Nephron (organoid): ENCODE measurements at regions not wholly inside any gene's neighbourhood (a gene's known extent, or its start where the extent isn't known, plus 50 kb on each side); places are given as distances from the start of the nearest gene placed in this dataset.
"Not testable (repeated sequence)": the region's sequence is repeated elsewhere in the genome, so short reads cannot be mapped to it uniquely, and the experiment has no call there.

ENCODE experiments used
- H3K27ac Mint-ChIP-seq, 3 experiments: 2 replicates each; pipeline ENCODE4 v1.8.0; 2020; ENCODE audit warnings: mixed read lengths in 3 of 3, mild to moderate bottlenecking in 2 of 3, moderate library complexity in 1 of 3
- H3K27me3 Mint-ChIP-seq: 2 replicates; pipeline ENCODE4 v1.8.0; 2021; ENCODE audit warnings: low read depth, mild to moderate bottlenecking, moderate library complexity, mixed read lengths
- H3K36me3 Mint-ChIP-seq: 2 replicates; pipeline ENCODE4 v1.8.0; 2020; ENCODE audit warnings: low read depth, mixed read lengths
- H3K4me1 Mint-ChIP-seq: 2 replicates; pipeline ENCODE4 v1.8.0; 2020; ENCODE audit warnings: mixed read lengths
- H3K4me3 Mint-ChIP-seq, 3 experiments: 2 replicates each; pipeline ENCODE4 v1.8.0; 2020; ENCODE audit warnings: mild to moderate bottlenecking in 3 of 3, mixed read lengths in 3 of 3, moderate library complexity in 2 of 3
- H3K9me3 Mint-ChIP-seq: 2 replicates; pipeline ENCODE4 v1.8.0; 2020; ENCODE audit warnings: mixed read lengths

- not testable (repeated sequence) for H3K4me3 Mint-ChIP-seq, H3K27ac Mint-ChIP-seq
Measured at GRCh38 chr2:110320834-110321563, 108.7 kb upstream of the MTLN start.

GRCh38 chr2:110318898-110319297, 106.6 kb upstream of the MTLN start:
- not testable (repeated sequence) for H3K27me3 Mint-ChIP-seq, H3K36me3 Mint-ChIP-seq, H3K4me1 Mint-ChIP-seq, H3K27ac Mint-ChIP-seq, H3K4me3 Mint-ChIP-seq, H3K9me3 Mint-ChIP-seq

More at GRCh38 chr2:110320834-110321563, 108.7 kb upstream of the MTLN start:
- not testable (repeated sequence) for H3K4me1 Mint-ChIP-seq, H3K9me3 Mint-ChIP-seq, H3K27me3 Mint-ChIP-seq, H3K36me3 Mint-ChIP-seq

- H3K27me3 Mint-ChIP-seq, H3K4me3 Mint-ChIP-seq, H3K9me3 Mint-ChIP-seq, H3K27ac Mint-ChIP-seq, H3K36me3 Mint-ChIP-seq, H3K4me1 Mint-ChIP-seq: not testable (repeated sequence)
Measured at GRCh38 chr2:110317377-110317776, 105.0 kb upstream of the MTLN start.

GRCh38 chr2:110316051-110316865, 103.9 kb upstream of the MTLN start:
- H3K27me3 Mint-ChIP-seq, H3K4me1 Mint-ChIP-seq, H3K36me3 Mint-ChIP-seq, H3K9me3 Mint-ChIP-seq, H3K27ac Mint-ChIP-seq, H3K4me3 Mint-ChIP-seq: not testable (repeated sequence)

- not testable (repeated sequence) for H3K4me3 Mint-ChIP-seq, H3K9me3 Mint-ChIP-seq, H3K4me1 Mint-ChIP-seq, H3K36me3 Mint-ChIP-seq, H3K27me3 Mint-ChIP-seq, H3K27ac Mint-ChIP-seq
Measured at GRCh38 chr2:110315054-110315820, 102.9 kb upstream of the MTLN start.

- not testable (repeated sequence) for H3K36me3 Mint-ChIP-seq, H3K4me3 Mint-ChIP-seq, H3K27ac Mint-ChIP-seq, H3K27me3 Mint-ChIP-seq, H3K4me1 Mint-ChIP-seq, H3K9me3 Mint-ChIP-seq
Measured at GRCh38 chr2:110314472-110314871, 102.1 kb upstream of the MTLN start.

- not testable (repeated sequence) for H3K27ac Mint-ChIP-seq, H3K9me3 Mint-ChIP-seq, H3K27me3 Mint-ChIP-seq, H3K4me1 Mint-ChIP-seq, H3K36me3 Mint-ChIP-seq, H3K4me3 Mint-ChIP-seq
Measured at GRCh38 chr2:110313032-110313431, 100.7 kb upstream of the MTLN start.

- not testable (repeated sequence) for H3K27me3 Mint-ChIP-seq, H3K36me3 Mint-ChIP-seq, H3K9me3 Mint-ChIP-seq, H3K4me1 Mint-ChIP-seq, H3K27ac Mint-ChIP-seq, H3K4me3 Mint-ChIP-seq
Measured at GRCh38 chr2:110311713-110312444, 99.5 kb upstream of the MTLN start.

- H3K27me3 Mint-ChIP-seq, H3K27ac Mint-ChIP-seq, H3K36me3 Mint-ChIP-seq, H3K9me3 Mint-ChIP-seq, H3K4me3 Mint-ChIP-seq, H3K4me1 Mint-ChIP-seq: not testable (repeated sequence)
Measured at GRCh38 chr2:110310988-110311475, 98.7 kb upstream of the MTLN start.

GRCh38 chr2:110308728-110309127, 96.4 kb upstream of the MTLN start:
- H3K4me3 Mint-ChIP-seq, H3K27ac Mint-ChIP-seq, H3K36me3 Mint-ChIP-seq, H3K27me3 Mint-ChIP-seq, H3K9me3 Mint-ChIP-seq, H3K4me1 Mint-ChIP-seq: not testable (repeated sequence)

- H3K27ac Mint-ChIP-seq, H3K36me3 Mint-ChIP-seq, H3K4me1 Mint-ChIP-seq, H3K9me3 Mint-ChIP-seq, H3K27me3 Mint-ChIP-seq, H3K4me3 Mint-ChIP-seq: not testable (repeated sequence)
Measured at GRCh38 chr2:110292807-110293206, 80.5 kb upstream of the MTLN start.

- H3K36me3 Mint-ChIP-seq, H3K4me3 Mint-ChIP-seq, H3K27me3 Mint-ChIP-seq, H3K27ac Mint-ChIP-seq, H3K9me3 Mint-ChIP-seq, H3K4me1 Mint-ChIP-seq: not testable (repeated sequence)
Measured at GRCh38 chr2:110291909-110292579, 79.7 kb upstream of the MTLN start.

- not testable (repeated sequence) for H3K4me3 Mint-ChIP-seq, H3K27ac Mint-ChIP-seq, H3K36me3 Mint-ChIP-seq, H3K9me3 Mint-ChIP-seq, H3K27me3 Mint-ChIP-seq, H3K4me1 Mint-ChIP-seq
Measured at GRCh38 chr2:110287817-110288216, 75.5 kb upstream of the MTLN start.

- H3K27ac Mint-ChIP-seq, H3K4me1 Mint-ChIP-seq, H3K36me3 Mint-ChIP-seq, H3K27me3 Mint-ChIP-seq, H3K4me3 Mint-ChIP-seq, H3K9me3 Mint-ChIP-seq: not testable (repeated sequence)
Measured at GRCh38 chr2:110287253-110287652, 74.9 kb upstream of the MTLN start.
